ENCODE measurements at regions not wholly inside any gene's neighbourhood (a gene's known extent, or its start where the extent isn't known, plus 50 kb on each side); places are given as distances from the start of the nearest gene placed in this dataset.

DNA sequence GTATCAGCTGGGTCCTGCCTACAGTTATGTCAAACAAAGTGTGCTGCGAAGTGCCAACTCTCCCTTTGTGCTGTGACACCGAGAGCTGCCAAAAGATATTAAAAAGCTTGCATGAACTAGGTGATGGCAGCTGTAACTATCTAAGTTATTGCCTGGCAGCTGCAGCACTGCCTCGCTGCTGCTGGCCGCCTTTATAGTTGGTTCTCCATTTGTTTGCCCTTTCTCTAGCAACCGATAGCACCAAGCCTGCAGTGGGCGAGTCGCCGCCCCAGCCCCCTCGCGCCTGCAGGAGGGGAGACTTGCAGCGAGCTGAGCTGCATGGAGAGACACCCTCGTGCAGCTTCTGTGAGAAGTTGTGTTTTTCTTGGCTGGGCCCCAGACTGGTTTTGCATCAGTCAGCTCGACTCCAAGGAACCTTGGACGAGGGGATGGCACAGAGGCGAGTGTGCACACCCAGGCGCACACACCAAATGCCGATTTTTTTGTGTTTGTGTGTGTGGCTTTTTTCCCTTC, 330.6 kb downstream of the RPS6KC1 start:
- in situ Hi-C loops (cut with HindIII; ENCODE audit: low sequenced_read_pairs), result no loop called here
- TF ChIP-seq, protein P1, sequence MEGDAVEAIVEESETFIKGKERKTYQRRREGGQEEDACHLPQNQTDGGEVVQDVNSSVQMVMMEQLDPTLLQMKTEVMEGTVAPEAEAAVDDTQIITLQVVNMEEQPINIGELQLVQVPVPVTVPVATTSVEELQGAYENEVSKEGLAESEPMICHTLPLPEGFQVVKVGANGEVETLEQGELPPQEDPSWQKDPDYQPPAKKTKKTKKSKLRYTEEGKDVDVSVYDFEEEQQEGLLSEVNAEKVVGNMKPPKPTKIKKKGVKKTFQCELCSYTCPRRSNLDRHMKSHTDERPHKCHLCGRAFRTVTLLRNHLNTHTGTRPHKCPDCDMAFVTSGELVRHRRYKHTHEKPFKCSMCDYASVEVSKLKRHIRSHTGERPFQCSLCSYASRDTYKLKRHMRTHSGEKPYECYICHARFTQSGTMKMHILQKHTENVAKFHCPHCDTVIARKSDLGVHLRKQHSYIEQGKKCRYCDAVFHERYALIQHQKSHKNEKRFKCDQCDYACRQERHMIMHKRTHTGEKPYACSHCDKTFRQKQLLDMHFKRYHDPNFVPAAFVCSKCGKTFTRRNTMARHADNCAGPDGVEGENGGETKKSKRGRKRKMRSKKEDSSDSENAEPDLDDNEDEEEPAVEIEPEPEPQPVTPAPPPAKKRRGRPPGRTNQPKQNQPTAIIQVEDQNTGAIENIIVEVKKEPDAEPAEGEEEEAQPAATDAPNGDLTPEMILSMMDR (IDR thresholded peaks at IDR 0.05; ENCODE audit: low read depth, low read length), result no peak
- H3K4me3 ChIP-seq (ENCODE audit: low read depth, low read length), result no peak overlapping the region
- peak; percentile 16 for DNase-seq (ENCODE audit: low read depth, low spot score)

DNA sequence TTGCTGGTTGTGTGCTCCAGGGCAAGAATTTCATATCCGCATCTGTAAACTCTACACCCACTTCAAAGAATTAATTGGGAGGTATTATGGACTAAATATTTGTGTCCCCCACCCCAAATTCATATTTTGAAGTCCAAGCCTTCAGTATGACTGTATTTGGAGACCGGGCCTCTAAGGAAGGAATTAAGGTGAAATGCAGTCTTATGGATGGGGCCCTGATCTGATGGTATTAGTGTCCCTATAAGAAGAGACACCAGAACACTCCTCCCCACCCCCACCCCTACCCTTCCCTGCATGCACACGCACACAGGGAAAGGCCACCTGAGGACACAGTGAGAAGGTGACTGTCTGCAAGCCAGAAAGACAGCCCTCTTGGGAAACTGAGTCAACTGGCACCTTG, 332.4 kb downstream of the RPS6KC1 start:
- no peak overlapping the region for H3K4me3 ChIP-seq (ENCODE audit: low read depth, low read length)
- in situ Hi-C loops (cut with HindIII; ENCODE audit: low sequenced_read_pairs), result no loop called here
- TF ChIP-seq, protein P1 (IDR thresholded peaks at IDR 0.05; ENCODE audit: low read depth, low read length), result no peak
- no peak for DNase-seq (ENCODE audit: low read depth, low spot score)

DNA sequence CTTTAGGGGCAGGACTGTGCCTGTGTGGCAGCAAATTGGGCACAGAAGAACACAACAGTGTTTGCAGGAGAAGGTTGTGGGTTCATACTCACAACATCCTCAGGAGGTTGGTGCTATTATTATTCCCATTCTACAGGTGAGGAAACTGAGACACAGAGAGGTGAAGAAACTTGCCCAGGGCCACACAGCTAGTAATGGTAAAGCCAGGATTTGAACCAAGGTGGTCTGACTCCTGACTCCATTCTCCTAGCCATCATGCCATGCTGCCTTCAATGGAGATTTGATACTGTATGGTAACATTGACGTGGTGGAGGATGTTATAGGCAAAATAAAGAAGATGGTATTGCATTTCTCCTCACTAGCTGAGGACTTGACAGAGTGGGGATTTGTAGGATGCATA, 334.2 kb downstream of the RPS6KC1 start:
- in situ Hi-C loops (cut with HindIII; ENCODE audit: low sequenced_read_pairs), result no loop called here
- TF ChIP-seq, protein P1 (IDR thresholded peaks at IDR 0.05; ENCODE audit: low read depth, low read length), result no peak
- H3K4me3 ChIP-seq (ENCODE audit: low read depth, low read length), result no peak overlapping the region
- no peak for DNase-seq (ENCODE audit: low read depth, low spot score)

GRCh38 chr1:213385806-213386324, 334.8 kb downstream of the RPS6KC1 start:
- in situ Hi-C loops (cut with HindIII; ENCODE audit: low sequenced_read_pairs), result no loop called here
- no peak overlapping the region for H3K4me3 ChIP-seq (ENCODE audit: low read depth, low read length)
- DNase-seq (ENCODE audit: low read depth, low spot score), result no peak
- TF ChIP-seq, protein P1 (IDR thresholded peaks at IDR 0.05; ENCODE audit: low read depth, low read length), result no peak

DNA sequence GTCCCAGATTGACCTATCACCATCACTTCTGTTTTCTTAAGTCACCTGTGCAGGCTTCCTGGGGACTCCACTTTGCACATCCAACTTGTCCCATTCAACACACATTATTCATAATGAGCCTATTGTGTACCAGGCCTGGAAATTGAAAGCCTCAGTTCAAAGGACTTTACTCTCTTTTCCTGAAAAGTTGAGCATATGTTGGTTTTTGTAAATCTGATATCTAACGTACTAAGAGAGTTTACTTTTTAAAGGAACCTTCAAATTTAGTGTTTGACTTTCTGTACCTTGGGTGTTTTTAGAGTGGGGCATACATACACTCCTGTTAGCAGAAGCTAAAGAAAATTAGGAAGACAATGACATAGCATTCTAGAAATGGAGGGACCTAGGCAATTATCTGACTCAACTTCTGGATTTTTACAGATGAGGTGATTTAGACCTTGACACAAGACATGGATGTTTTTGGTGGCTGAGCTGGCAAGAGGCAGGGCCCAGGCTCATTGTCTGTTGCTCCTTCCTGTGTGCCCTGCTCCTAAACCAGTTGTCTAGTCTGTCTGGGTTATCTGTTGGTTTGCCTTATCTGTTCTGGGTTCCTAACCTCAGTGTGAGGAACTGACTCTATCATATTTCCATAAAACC, 336.5 kb downstream of the RPS6KC1 start:
- TF ChIP-seq, protein P1 (IDR thresholded peaks at IDR 0.05; ENCODE audit: low read depth, low read length), result no peak
- in situ Hi-C loops (cut with HindIII; ENCODE audit: low sequenced_read_pairs), result no loop called here
- DNase-seq (ENCODE audit: low read depth, low spot score), result no peak
- H3K4me3 ChIP-seq (ENCODE audit: low read depth, low read length), result no peak overlapping the region

GRCh38 chr1:213388199-213388598, 337.2 kb downstream of the RPS6KC1 start:
- in situ Hi-C loops (cut with HindIII; ENCODE audit: low sequenced_read_pairs), result no loop called here
- DNase-seq (ENCODE audit: low read depth, low spot score), result no peak
- no peak overlapping the region for H3K4me3 ChIP-seq (ENCODE audit: low read depth, low read length)
- TF ChIP-seq, protein P1 (IDR thresholded peaks at IDR 0.05; ENCODE audit: low read depth, low read length), result no peak
